PC-9 (cell line): ENCODE measurements at regions not wholly inside any gene's neighbourhood (a gene's known extent, or its start where the extent isn't known, plus 50 kb on each side); places are given as distances from the start of the nearest gene placed in this dataset.

Source experiments
- EZH2 ChIP-seq: fragments of 200-600 bp; sonication (generic); IDR thresholded peaks from 2 replicates; pipeline ENCODE4 v1.8.0; 2017; ENCODE audit warnings: antibody characterized with exemption, low read depth
- TF ChIP-seq, protein P1 (sequence below): fragments of 200-600 bp; sonication (generic); conservative IDR thresholded peaks from 2 replicates; pipeline ENCODE4 v1.6.1; 2017; ENCODE audit warnings: mixed run types, antibody characterized with exemption, mild to moderate bottlenecking, moderate library complexity

DNA sequence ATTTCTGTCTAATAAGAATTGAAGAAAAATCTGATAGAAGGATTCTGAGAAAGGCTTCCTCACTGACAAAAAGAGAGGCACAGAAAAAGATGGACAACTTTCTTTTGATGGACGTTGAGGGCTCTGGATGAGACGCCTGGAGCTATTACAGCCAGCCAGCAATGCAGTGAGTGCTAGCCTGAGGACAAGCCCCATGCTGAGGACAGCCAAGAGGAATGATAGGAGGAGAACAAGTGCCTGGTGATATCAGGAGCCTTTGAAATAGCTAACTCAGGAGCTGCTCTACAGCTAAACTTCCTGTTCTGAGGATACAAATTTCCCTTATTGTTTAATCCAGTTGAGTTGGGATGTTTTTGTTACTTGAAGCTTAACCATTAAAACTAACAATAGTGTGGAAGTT is 212.3 kb downstream of the COG6 start:
- TF ChIP-seq, protein P1, sequence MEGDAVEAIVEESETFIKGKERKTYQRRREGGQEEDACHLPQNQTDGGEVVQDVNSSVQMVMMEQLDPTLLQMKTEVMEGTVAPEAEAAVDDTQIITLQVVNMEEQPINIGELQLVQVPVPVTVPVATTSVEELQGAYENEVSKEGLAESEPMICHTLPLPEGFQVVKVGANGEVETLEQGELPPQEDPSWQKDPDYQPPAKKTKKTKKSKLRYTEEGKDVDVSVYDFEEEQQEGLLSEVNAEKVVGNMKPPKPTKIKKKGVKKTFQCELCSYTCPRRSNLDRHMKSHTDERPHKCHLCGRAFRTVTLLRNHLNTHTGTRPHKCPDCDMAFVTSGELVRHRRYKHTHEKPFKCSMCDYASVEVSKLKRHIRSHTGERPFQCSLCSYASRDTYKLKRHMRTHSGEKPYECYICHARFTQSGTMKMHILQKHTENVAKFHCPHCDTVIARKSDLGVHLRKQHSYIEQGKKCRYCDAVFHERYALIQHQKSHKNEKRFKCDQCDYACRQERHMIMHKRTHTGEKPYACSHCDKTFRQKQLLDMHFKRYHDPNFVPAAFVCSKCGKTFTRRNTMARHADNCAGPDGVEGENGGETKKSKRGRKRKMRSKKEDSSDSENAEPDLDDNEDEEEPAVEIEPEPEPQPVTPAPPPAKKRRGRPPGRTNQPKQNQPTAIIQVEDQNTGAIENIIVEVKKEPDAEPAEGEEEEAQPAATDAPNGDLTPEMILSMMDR = no peak
- TF ChIP-seq EZH2 = no peak
